ENCODE measurements at regions not wholly inside any gene's neighbourhood (a gene's known extent, or its start where the extent isn't known, plus 50 kb on each side); places are given as distances from the start of the nearest gene placed in this dataset.
"Not testable (repeated sequence)": the region's sequence is repeated elsewhere in the genome, so short reads cannot be mapped to it uniquely, and the experiment has no call there.

- Histone ChIP-seq H3K36me3 (ENCODE audit: control insufficient read depth in 2 of 2, insufficient read depth in 1 of 2, low read length in 2 of 2) (no peaks in the 10 kb centered on the region), H3K4me1 (ENCODE audit: control insufficient read depth, insufficient read depth, low read length) (peaks cover 4% of the 10 kb centered on the region), H3K9me3 (ENCODE audit: control insufficient read depth, insufficient read depth, low read depth, low read length) (no peaks in the 10 kb centered on the region), H3K4me3 (ENCODE audit: low read depth, low read length) (no peak overlapping the region), H3K27ac (ENCODE audit: extremely low read depth, low read depth, low read length) (no peak overlapping the region)
- POLR2A ChIA-PET = interaction anchor here (0.7 kb wide), 1 partner anchor 12 kb away, joined by 3 read pairs; no protein-coding TSS in a partner anchor
- TF ChIP-seq ZEB2 (tag by site-specific recombination; IDR thresholded peaks at IDR 0.05) (no peak), ZNF791 (tag by site-specific recombination; IDR thresholded peaks at IDR 0.05) (no peak), ZNF558 (tag by site-specific recombination; IDR thresholded peaks at IDR 0.05) (no peak)
- CTCF ChIA-PET = interaction anchor here (0.7 kb wide), 1 partner anchor 509 kb away, joined by 3 read pairs; no protein-coding TSS in a partner anchor
These were observed 60.3 kb upstream of the TEX264 start for GRCh38 chr3:51610708-51611107.

- ChIA-PET POLR2A (no interaction called here), CTCF (no interaction called here)
- H3K27ac ChIP-seq (ENCODE audit: extremely low read depth, low read depth, low read length) = no peak overlapping the region
- TF ChIP-seq WT1 (tag by site-specific recombination; IDR thresholded peaks at IDR 0.05) (no peak), ZNF121 (tag by site-specific recombination; IDR thresholded peaks at IDR 0.05) (0 out of 2 replicates have a peak, but pooled peaks have one; percentile 39)
- H3K4me3 ChIP-seq (ENCODE audit: low read depth, low read length) = no peak overlapping the region
- no peaks in the 10 kb centered on the region for H3K36me3 ChIP-seq (ENCODE audit: control insufficient read depth in 2 of 2, insufficient read depth in 1 of 2, low read length in 2 of 2)
- H3K4me1 ChIP-seq (ENCODE audit: control insufficient read depth, insufficient read depth, low read length) = peaks cover 3% of the 10 kb centered on the region; the same call in 1 of the 2 replicates
- H3K9me3 ChIP-seq (ENCODE audit: control insufficient read depth, insufficient read depth, low read depth, low read length) = no peaks in the 10 kb centered on the region
These were observed 53.5 kb upstream of the TEX264 start for GRCh38 chr3:51617597-51617996.

GRCh38 chr3:51618038-51618437, 53.0 kb upstream of the TEX264 start:
- H3K4me3 ChIP-seq (ENCODE audit: low read depth, low read length); H3K9me3 ChIP-seq (ENCODE audit: control insufficient read depth, insufficient read depth, low read depth, low read length); H3K27ac ChIP-seq (ENCODE audit: extremely low read depth, low read depth, low read length); H3K36me3 ChIP-seq (ENCODE audit: control insufficient read depth in 2 of 2, insufficient read depth in 1 of 2, low read length in 2 of 2); H3K4me1 ChIP-seq (ENCODE audit: control insufficient read depth, insufficient read depth, low read length): not testable (repeated sequence)
- POLR2A ChIA-PET = interaction anchor here (0.6 kb wide), 1 partner anchor 110 kb away, joined by 3 read pairs; no protein-coding TSS in a partner anchor
- CTCF ChIA-PET = interaction anchor here (0.8 kb wide), 1 partner anchor 19 kb away, joined by 3 read pairs; no protein-coding TSS in a partner anchor
- 0 out of 2 replicates have a peak, but pooled peaks have one; percentile 25 for TF ChIP-seq GFI1B (tag by site-specific recombination; IDR thresholded peaks at IDR 0.05)

GRCh38 chr3:51618496-51618895, 52.6 kb upstream of the TEX264 start:
- no peak overlapping the region for H3K27ac ChIP-seq (ENCODE audit: extremely low read depth, low read depth, low read length)
- POLR2A ChIA-PET = interaction anchor here (0.6 kb wide), 1 partner anchor 111 kb away, joined by 3 read pairs; no protein-coding TSS in a partner anchor
- no peaks in the 10 kb centered on the region for H3K9me3 ChIP-seq (ENCODE audit: control insufficient read depth, insufficient read depth, low read depth, low read length)
- H3K4me3 ChIP-seq (ENCODE audit: low read depth, low read length) = no peak overlapping the region
- H3K4me1 ChIP-seq (ENCODE audit: control insufficient read depth, insufficient read depth, low read length) = peaks cover 3% of the 10 kb centered on the region; the same call in 1 of the 2 replicates
- no peak for TF ChIP-seq ZNF510 (tag by site-specific recombination; IDR thresholded peaks at IDR 0.05; ENCODE audit: insufficient replicate concordance)
- no peak for TF ChIP-seq SCRT2 (tag by site-specific recombination; IDR thresholded peaks at IDR 0.05)
- no peak for TF ChIP-seq ZNF335 (tag by site-specific recombination; conservative IDR thresholded peaks at IDR 0.05)
- no peak for TF ChIP-seq ZFP41 (tag by site-specific recombination; IDR thresholded peaks at IDR 0.05; ENCODE audit: borderline replicate concordance)
- no peaks in the 10 kb centered on the region for H3K36me3 ChIP-seq (ENCODE audit: control insufficient read depth in 2 of 2, insufficient read depth in 1 of 2, low read length in 2 of 2)
- CTCF ChIA-PET = interaction anchor here (0.8 kb wide), 1 partner anchor 19 kb away, joined by 3 read pairs; no protein-coding TSS in a partner anchor

- POLR2A ChIA-PET = no interaction called here
- H3K4me3 ChIP-seq (ENCODE audit: low read depth, low read length) = no peak overlapping the region
- CTCF ChIA-PET = interaction anchor here (0.6 kb wide), 1 partner anchor 842 kb away, joined by 3 read pairs; no protein-coding TSS in a partner anchor
- H3K36me3 ChIP-seq (ENCODE audit: control insufficient read depth in 2 of 2, insufficient read depth in 1 of 2, low read length in 2 of 2) = no peaks in the 10 kb centered on the region
- peaks cover 3% of the 10 kb centered on the region; the same call in 1 of the 2 replicates for H3K4me1 ChIP-seq (ENCODE audit: control insufficient read depth, insufficient read depth, low read length)
- H3K9me3 ChIP-seq (ENCODE audit: control insufficient read depth, insufficient read depth, low read depth, low read length) = no peaks in the 10 kb centered on the region
- no peak overlapping the region for H3K27ac ChIP-seq (ENCODE audit: extremely low read depth, low read depth, low read length)
- TF ChIP-seq ZNF645 (tag by site-specific recombination; IDR thresholded peaks at IDR 0.05) (no peak), ZNF747 (tag by site-specific recombination; IDR thresholded peaks at IDR 0.05) (no peak), ZNF530 (tag by site-specific recombination; IDR thresholded peaks at IDR 0.05; ENCODE audit: low read depth) (no peak), SP3 (tag by site-specific recombination; IDR thresholded peaks at IDR 0.05) (no peak), ZNF341 (tag by site-specific recombination; IDR thresholded peaks at IDR 0.05; ENCODE audit: low read depth) (no peak), KLF1 (tag by site-specific recombination; IDR thresholded peaks at IDR 0.05) (no peak), ZNF239 (tag by site-specific recombination; IDR thresholded peaks at IDR 0.05) (no peak)
These were observed 51.1 kb upstream of the TEX264 start for GRCh38 chr3:51619983-51620382.
